H1 (cell line): ENCODE measurements at regions not wholly inside any gene's neighbourhood (a gene's known extent, or its start where the extent isn't known, plus 50 kb on each side); places are given as distances from the start of the nearest gene placed in this dataset.
"Not testable (repeated sequence)": the region's sequence is repeated elsewhere in the genome, so short reads cannot be mapped to it uniquely, and the experiment has no call there.

Experiments
- CTCF ChIA-PET: fragments of 300-600 bp; sonication (Branson Sonifier 250); formaldehyde crosslinking; loops from one replicate; lab custom pipeline; 2021; ENCODE audit not compliant: partially characterized antibody; lab: Charles Lee
- POLR2A ChIA-PET: fragments of 300-600 bp; sonication (Branson Sonifier 250); formaldehyde crosslinking; loops from one replicate; lab custom pipeline; 2021; ENCODE audit warnings: inconsistent platforms; ENCODE audit not compliant: partially characterized antibody; lab: Charles Lee
- DNase-seq, 2 experiments: peaks; one replicate each; pipeline versions ENCODE4 v3.0.0 to v3.0.0-alpha.2; 2010 to 2022; ENCODE audit warnings: low spot score in 2 of 2, low read depth in 1 of 2, mixed read lengths in 1 of 2
- FAIRE-seq: peaks from 2 replicates; lab custom pipeline; 2011; peaks lifted over from hg19 to GRCh38; lab: Jason Lieb, UNC
- H2AFZ ChIP-seq: 2 replicates; pipeline ENCODE4 v1.8.1; 2012; ENCODE audit warnings: low read length, inconsistent platforms
- H2AK5ac ChIP-seq: 2 replicates; pipeline ENCODE4 v1.6.1; 2013; ENCODE audit warnings: low read depth, low read length
- H2BK120ac ChIP-seq: replicated peaks from 2 replicates; pipeline ENCODE3; 2013; ENCODE audit warnings: low read depth, low read length, inconsistent platforms
- H2BK12ac ChIP-seq: 2 replicates; pipeline ENCODE4 v1.6.1; 2013; ENCODE audit warnings: low read depth, low read length
- H2BK15ac ChIP-seq: 2 replicates; pipeline ENCODE4 v1.6.1; 2013; ENCODE audit warnings: low read length
- H2BK20ac ChIP-seq: 2 replicates; pipeline ENCODE4 v1.6.1; 2013; ENCODE audit warnings: low read length
- H2BK5ac ChIP-seq: 2 replicates; pipeline ENCODE4 v1.6.1; 2013; ENCODE audit warnings: low read depth, low read length
- H3K14ac ChIP-seq: 2 replicates; pipeline ENCODE4 v1.6.1; 2013; ENCODE audit warnings: inconsistent platforms; ENCODE audit not compliant: insufficient read length
- H3K18ac ChIP-seq: 2 replicates; pipeline ENCODE4 v1.6.1; 2013; ENCODE audit warnings: low read length; ENCODE audit errors: extremely low read depth
- H3K23ac ChIP-seq: 2 replicates; pipeline ENCODE4 v1.6.1; 2013; ENCODE audit warnings: inconsistent platforms; ENCODE audit not compliant: insufficient read length
- H3K23me2 ChIP-seq: 2 replicates; pipeline ENCODE4 v1.6.1; 2013; ENCODE audit warnings: low read depth, low read length
- H3K27ac ChIP-seq: 2 replicates; pipeline ENCODE4 v1.6.1; 2011; ENCODE audit warnings: low read depth, low read length, inconsistent platforms
- H3K27me3 ChIP-seq, 4 experiments: replicated peaks in 1 of 4; 1 replicate in 1 of 4; 2 replicates in 3 of 4; pipeline versions ENCODE4 v1.6.1 to v1.8.1; 2011 to 2013; ENCODE audit warnings: low read length in 3 of 4, mild to moderate bottlenecking in 3 of 4, inconsistent platforms in 2 of 4, mixed read lengths in 2 of 4, moderate library complexity in 1 of 4; ENCODE audit not compliant: control insufficient read depth in 3 of 4, insufficient read depth in 3 of 4; ENCODE audit errors: extremely low read depth in 1 of 4
- H3K36me3 ChIP-seq, 4 experiments: 2 replicates each; pipeline versions ENCODE4 v1.6.1 to v1.8.1; 2011 to 2013; ENCODE audit warnings: mild to moderate bottlenecking in 4 of 4, low read length in 3 of 4, moderate library complexity in 2 of 4, control low read depth in 1 of 4, inconsistent platforms in 1 of 4; ENCODE audit not compliant: insufficient read depth in 4 of 4, control insufficient read depth in 2 of 4
- H3K4ac ChIP-seq: replicated peaks from 2 replicates; pipeline ENCODE3; 2013; ENCODE audit warnings: low read length, low read depth, mixed read lengths, inconsistent platforms; ENCODE audit not compliant: insufficient read length
- H3K4me1 ChIP-seq, 4 experiments: replicated peaks in 1 of 4; 1 replicate in 1 of 4; 2 replicates in 3 of 4; pipeline versions ENCODE4 v1.6.1 to v1.8.1; 2011 to 2013; ENCODE audit warnings: low read length in 3 of 4, inconsistent platforms in 2 of 4, mixed read lengths in 1 of 4; ENCODE audit not compliant: insufficient read depth in 4 of 4, control insufficient read depth in 3 of 4
- H3K4me2 ChIP-seq, 2 experiments: 2 replicates each; pipeline versions ENCODE4 v1.6.1 to v1.8.1; 2011 to 2013; ENCODE audit warnings: low read depth in 2 of 2, low read length in 2 of 2, control low read depth in 1 of 2, inconsistent platforms in 1 of 2, mild to moderate bottlenecking in 1 of 2; ENCODE audit not compliant: insufficient read depth in 1 of 2
- H3K4me3 ChIP-seq, 4 experiments: fragments of 200-600, 300-600 bp in 1 of 4; sonication (generic), shearing (Covaris generic), sonication (Bioruptor Twin) in 1 of 4; 2 replicates each; pipeline versions ENCODE4 v1.5.1 to v1.8.1; 2011 to 2016; ENCODE audit warnings: low read length in 4 of 4, low read depth in 3 of 4, control low read depth in 2 of 4, inconsistent platforms in 2 of 4, mild to moderate bottlenecking in 2 of 4, mixed read lengths in 1 of 4, moderate library complexity in 1 of 4; ENCODE audit not compliant: insufficient read depth in 2 of 4; ENCODE audit errors: extremely low read depth in 1 of 4
- H3K56ac ChIP-seq: replicated peaks from 2 replicates; pipeline ENCODE3; 2013; ENCODE audit warnings: low read depth, mild to moderate bottlenecking, mixed read lengths, low read length, inconsistent platforms; ENCODE audit not compliant: insufficient read length
- H3K79me1 ChIP-seq: 2 replicates; pipeline ENCODE4 v1.6.1; 2013; ENCODE audit warnings: low read depth, low read length, control low read depth
- H3K79me2 ChIP-seq, 2 experiments: 2 replicates each; pipeline versions ENCODE4 v1.6.1 to v1.8.1; 2012 to 2013; ENCODE audit warnings: low read length in 2 of 2, mild to moderate bottlenecking in 2 of 2, inconsistent platforms in 1 of 2; ENCODE audit not compliant: insufficient read depth in 2 of 2, control insufficient read depth in 1 of 2
- H3K9ac ChIP-seq, 4 experiments: replicated peaks in 1 of 4; 1 replicate in 1 of 4; 2 replicates in 3 of 4; pipeline versions ENCODE4 v1.6.1 to v1.8.1; 2011 to 2013; ENCODE audit warnings: low read depth in 3 of 4, low read length in 3 of 4, control low read depth in 2 of 4, mild to moderate bottlenecking in 2 of 4, moderate library complexity in 2 of 4, inconsistent platforms in 1 of 4; ENCODE audit errors: extremely low read depth in 1 of 4
- H3K9me3 ChIP-seq, 2 experiments: 2 replicates each; pipeline versions ENCODE4 v1.6.1 to v1.8.1; 2012 to 2013; ENCODE audit warnings: mild to moderate bottlenecking in 2 of 2, moderate library complexity in 2 of 2, control low read depth in 1 of 2, inconsistent platforms in 1 of 2, low read depth in 1 of 2, low read length in 1 of 2, mixed read lengths in 1 of 2; ENCODE audit not compliant: insufficient read depth in 2 of 2
- H4K20me1 ChIP-seq, 2 experiments: replicated peaks in 1 of 2; 2 replicates each; pipeline versions ENCODE3 to v1.8.1; 2011 to 2013; ENCODE audit warnings: inconsistent platforms in 2 of 2, low read length in 2 of 2, mild to moderate bottlenecking in 1 of 2; ENCODE audit not compliant: insufficient read depth in 2 of 2, control insufficient read depth in 1 of 2
- H4K5ac ChIP-seq: 2 replicates; pipeline ENCODE4 v1.6.1; 2013; ENCODE audit warnings: low read length, low read depth, mixed read lengths, inconsistent platforms; ENCODE audit not compliant: insufficient read length
- H4K8ac ChIP-seq: 2 replicates; pipeline ENCODE4 v1.8.0; 2013; ENCODE audit warnings: mild to moderate bottlenecking, moderate library complexity, low read length, inconsistent platforms; ENCODE audit not compliant: insufficient read depth; ENCODE audit errors: extremely low read depth
- H4K91ac ChIP-seq: replicated peaks from 2 replicates; pipeline ENCODE3; 2013; ENCODE audit warnings: low read length, mixed read lengths, inconsistent platforms; ENCODE audit not compliant: insufficient read length
- WGBS, 2 experiments: shearing (Covaris generic) in 1 of 2; methylation state at CpG; one replicate each; pipeline versions ENCODE4 v1.1.6 to v1.1.7; 2013 to 2015; ENCODE audit warnings: low lambda C conversion rate in 2 of 2, mixed read lengths in 2 of 2, inconsistent platforms in 1 of 2, low coverage in 1 of 2, missing lambda C conversion rate in 1 of 2; ENCODE audit not compliant: insufficient replicate concordance in 2 of 2, insufficient coverage in 1 of 2, insufficient read length in 1 of 2; ENCODE audit errors: extremely low coverage in 1 of 2, missing lambda C conversion rate in 1 of 2; 5-methylcytosine and 5-hydroxymethylcytosine counted together

DNA sequence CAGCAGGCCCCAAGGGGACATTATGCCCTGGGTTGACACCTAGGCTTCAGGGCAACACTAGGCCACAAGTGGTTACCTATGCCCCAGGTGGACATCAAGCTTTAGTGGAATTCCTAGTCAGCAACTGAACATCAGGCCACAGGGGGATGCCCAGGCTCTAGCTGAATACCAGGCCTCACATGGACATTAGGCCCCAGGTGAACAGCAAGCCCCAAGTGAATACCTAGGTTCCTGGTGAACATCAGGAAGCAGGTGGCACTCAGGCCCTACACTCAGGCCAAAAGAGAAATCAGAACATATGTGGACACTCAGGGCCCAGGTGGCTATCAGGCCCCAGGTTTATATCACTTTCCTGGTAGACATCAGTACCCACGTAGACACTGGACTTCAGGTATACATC lies 75.2 kb upstream of the ZNF337 start:
- CTCF ChIA-PET, result not testable (repeated sequence)

More for the DNA sequence above, 75.2 kb upstream of the ZNF337 start:
- H3K23ac ChIP-seq, DNase-seq, H3K4me3 ChIP-seq, H2BK5ac ChIP-seq, H3K14ac ChIP-seq, H2BK120ac ChIP-seq, POLR2A ChIA-PET, H3K79me1 ChIP-seq, H3K56ac ChIP-seq, H4K91ac ChIP-seq, H3K18ac ChIP-seq, H2AK5ac ChIP-seq, H3K27me3 ChIP-seq, H3K9me3 ChIP-seq, H4K20me1 ChIP-seq, H3K23me2 ChIP-seq, H3K4me1 ChIP-seq, H3K79me2 ChIP-seq, H3K27ac ChIP-seq, H2BK12ac ChIP-seq, H4K8ac ChIP-seq, H2AFZ ChIP-seq, H3K4ac ChIP-seq, FAIRE-seq, H3K4me2 ChIP-seq, H4K5ac ChIP-seq, H2BK15ac ChIP-seq, H3K9ac ChIP-seq, H3K36me3 ChIP-seq, H2BK20ac ChIP-seq: not testable (repeated sequence)
- WGBS, 2 experiments, result no CpG with 5 or more reads among the region's 1 CpG
